ENCODE measurements at regions not wholly inside any gene's neighbourhood (a gene's known extent, or its start where the extent isn't known, plus 50 kb on each side); places are given as distances from the start of the nearest gene placed in this dataset.
"Not testable (repeated sequence)": the region's sequence is repeated elsewhere in the genome, so short reads cannot be mapped to it uniquely, and the experiment has no call there.

DNA sequence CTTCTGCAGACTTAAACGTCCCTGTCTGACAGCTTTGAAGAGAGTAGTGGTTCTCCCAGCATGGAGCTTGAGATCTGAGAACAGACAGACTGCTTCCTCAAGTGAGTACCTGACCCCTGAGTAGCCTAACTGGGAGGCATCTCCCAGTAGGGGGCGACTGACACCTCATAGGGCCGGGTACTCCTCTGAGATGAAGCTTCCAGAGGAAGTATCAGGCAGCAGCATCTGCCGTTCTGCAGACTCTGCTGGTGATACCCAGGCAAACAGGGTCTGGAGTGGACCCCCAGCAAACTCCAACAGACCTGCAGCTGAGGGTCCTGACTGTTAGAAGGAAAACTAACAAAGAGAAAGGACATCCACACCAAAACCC is 174.4 kb downstream of the LRRC70 start:
- not testable (repeated sequence) for TF ChIP-seq POLR2A (IDR thresholded peaks at IDR 0.05; ENCODE audit: low read length); GATA1 (IDR thresholded peaks at IDR 0.05; ENCODE audit: low read depth, low read length)
